ENCODE measurements at regions not wholly inside any gene's neighbourhood (a gene's known extent, or its start where the extent isn't known, plus 50 kb on each side); places are given as distances from the start of the nearest gene placed in this dataset.
A peak's percentile ranks its signal among the peaks of the same experiment; 100 is the strongest.

- no peaks in the 10 kb centered on the region for H3K36me3 Mint-ChIP-seq
- H3K27ac Mint-ChIP-seq = no peak overlapping the region
- H3K27me3 Mint-ChIP-seq = no peaks in the 10 kb centered on the region
- no peaks in the 10 kb centered on the region for H3K9me3 Mint-ChIP-seq (ENCODE audit: low read depth)
- H3K4me3 Mint-ChIP-seq = no peak overlapping the region
- peaks cover 2% of the 10 kb centered on the region for H3K4me1 Mint-ChIP-seq (ENCODE audit: low read depth)
These were observed 51.5 kb upstream of the ARID1B start for GRCh38 chr6:156725712-156726111.

GRCh38 chr6:156720691-156721685 lies 56.2 kb upstream of the ARID1B start:
- peaks cover 14% of the 10 kb centered on the region for H3K4me1 Mint-ChIP-seq (ENCODE audit: low read depth)
- H3K4me3 Mint-ChIP-seq = peak overlapping the region; percentile 70
- H3K27ac Mint-ChIP-seq = peak overlapping the region; percentile 7

GRCh38 chr6:156719720-156720563 lies 57.2 kb upstream of the ARID1B start:
- Mint-ChIP-seq H3K27ac (peak overlapping the region; percentile 88), H3K9me3 (ENCODE audit: low read depth) (no peaks in the 10 kb centered on the region), H3K4me1 (ENCODE audit: low read depth) (peaks cover 14% of the 10 kb centered on the region), H3K36me3 (no peaks in the 10 kb centered on the region), H3K27me3 (no peaks in the 10 kb centered on the region), H3K4me3 (peak overlapping the region; percentile 78)

More at GRCh38 chr6:156720691-156721685, 56.2 kb upstream of the ARID1B start:
- Mint-ChIP-seq H3K27me3 (no peaks in the 10 kb centered on the region), H3K36me3 (no peaks in the 10 kb centered on the region), H3K9me3 (ENCODE audit: low read depth) (no peaks in the 10 kb centered on the region)

GRCh38 chr6:156719395-156719719 lies 57.8 kb upstream of the ARID1B start:
- Mint-ChIP-seq H3K9me3 (ENCODE audit: low read depth) (no peaks in the 10 kb centered on the region), H3K4me1 (ENCODE audit: low read depth) (peaks cover 14% of the 10 kb centered on the region), H3K27ac (peak overlapping the region; percentile 88), H3K36me3 (no peaks in the 10 kb centered on the region), H3K27me3 (no peaks in the 10 kb centered on the region), H3K4me3 (peak overlapping the region; percentile 78)

GRCh38 chr6:156718647-156719394 lies 58.4 kb upstream of the ARID1B start:
- Mint-ChIP-seq H3K4me1 (ENCODE audit: low read depth) (peaks cover 14% of the 10 kb centered on the region), H3K36me3 (no peaks in the 10 kb centered on the region), H3K27me3 (no peaks in the 10 kb centered on the region), H3K4me3 (no peak overlapping the region), H3K9me3 (ENCODE audit: low read depth) (no peaks in the 10 kb centered on the region), H3K27ac (peak overlapping the region; percentile 88)

- Mint-ChIP-seq H3K4me3 (no peak overlapping the region), H3K4me1 (ENCODE audit: low read depth) (peaks cover 14% of the 10 kb centered on the region), H3K27me3 (no peaks in the 10 kb centered on the region), H3K9me3 (ENCODE audit: low read depth) (no peaks in the 10 kb centered on the region), H3K27ac (no peak overlapping the region), H3K36me3 (no peaks in the 10 kb centered on the region)
These were observed 59.6 kb upstream of the ARID1B start for GRCh38 chr6:156717542-156717941.

GRCh38 chr6:156715839-156716238 lies 61.3 kb upstream of the ARID1B start:
- Mint-ChIP-seq H3K9me3 (ENCODE audit: low read depth) (no peaks in the 10 kb centered on the region), H3K27ac (no peak overlapping the region), H3K27me3 (no peaks in the 10 kb centered on the region), H3K4me3 (no peak overlapping the region), H3K36me3 (no peaks in the 10 kb centered on the region), H3K4me1 (ENCODE audit: low read depth) (peaks cover 13% of the 10 kb centered on the region)

- Mint-ChIP-seq H3K9me3 (ENCODE audit: low read depth) (no peaks in the 10 kb centered on the region), H3K36me3 (no peaks in the 10 kb centered on the region), H3K4me1 (ENCODE audit: low read depth) (no peaks in the 10 kb centered on the region), H3K27ac (no peak overlapping the region), H3K27me3 (no peaks in the 10 kb centered on the region), H3K4me3 (no peak overlapping the region)
These were observed 63.6 kb upstream of the ARID1B start for GRCh38 chr6:156713548-156713947.

- peaks cover 7% of the 10 kb centered on the region for H3K27me3 Mint-ChIP-seq
- no peaks in the 10 kb centered on the region for H3K4me1 Mint-ChIP-seq (ENCODE audit: low read depth)
- H3K4me3 Mint-ChIP-seq = no peak overlapping the region
- H3K27ac Mint-ChIP-seq = no peak overlapping the region
- peaks cover 2% of the 10 kb centered on the region for H3K36me3 Mint-ChIP-seq
- H3K9me3 Mint-ChIP-seq (ENCODE audit: low read depth) = no peaks in the 10 kb centered on the region
These were observed 66.7 kb upstream of the ARID1B start for GRCh38 chr6:156710479-156710878.

GRCh38 chr6:156707818-156708217 lies 69.4 kb upstream of the ARID1B start:
- H3K4me3 Mint-ChIP-seq = no peak overlapping the region
- H3K36me3 Mint-ChIP-seq = peaks cover 2% of the 10 kb centered on the region
- H3K27me3 Mint-ChIP-seq = peaks cover 7% of the 10 kb centered on the region
- no peaks in the 10 kb centered on the region for H3K4me1 Mint-ChIP-seq (ENCODE audit: low read depth)
- no peak overlapping the region for H3K27ac Mint-ChIP-seq
- no peaks in the 10 kb centered on the region for H3K9me3 Mint-ChIP-seq (ENCODE audit: low read depth)

- Mint-ChIP-seq H3K4me3 (no peak overlapping the region), H3K27me3 (peaks cover 7% of the 10 kb centered on the region), H3K4me1 (ENCODE audit: low read depth) (no peaks in the 10 kb centered on the region), H3K9me3 (ENCODE audit: low read depth) (no peaks in the 10 kb centered on the region), H3K36me3 (peaks cover 2% of the 10 kb centered on the region), H3K27ac (no peak overlapping the region)
These were observed 73.5 kb upstream of the ARID1B start for GRCh38 chr6:156703719-156704118.

GRCh38 chr6:156701966-156702365 lies 75.2 kb upstream of the ARID1B start:
- no peaks in the 10 kb centered on the region for H3K4me1 Mint-ChIP-seq (ENCODE audit: low read depth)
- peaks cover 7% of the 10 kb centered on the region for H3K27me3 Mint-ChIP-seq
- H3K36me3 Mint-ChIP-seq = no peaks in the 10 kb centered on the region
- no peaks in the 10 kb centered on the region for H3K9me3 Mint-ChIP-seq (ENCODE audit: low read depth)
- H3K4me3 Mint-ChIP-seq = no peak overlapping the region
- no peak overlapping the region for H3K27ac Mint-ChIP-seq

- Mint-ChIP-seq H3K4me3 (no peak overlapping the region), H3K9me3 (ENCODE audit: low read depth) (no peaks in the 10 kb centered on the region), H3K4me1 (ENCODE audit: low read depth) (no peaks in the 10 kb centered on the region), H3K27me3 (peaks cover 3% of the 10 kb centered on the region), H3K27ac (no peak overlapping the region), H3K36me3 (no peaks in the 10 kb centered on the region)
These were observed 76.6 kb upstream of the ARID1B start for GRCh38 chr6:156700440-156701057.

GRCh38 chr6:156699935-156700334 lies 77.2 kb upstream of the ARID1B start:
- H3K36me3 Mint-ChIP-seq = no peaks in the 10 kb centered on the region
- no peak overlapping the region for H3K27ac Mint-ChIP-seq
- H3K4me3 Mint-ChIP-seq = no peak overlapping the region
- H3K4me1 Mint-ChIP-seq (ENCODE audit: low read depth) = no peaks in the 10 kb centered on the region
- H3K9me3 Mint-ChIP-seq (ENCODE audit: low read depth) = no peaks in the 10 kb centered on the region
- peaks cover 2% of the 10 kb centered on the region for H3K27me3 Mint-ChIP-seq

Measured in activated naive CD8-positive, alpha-beta T cell (primary cell).